Neural progenitor cell (in vitro differentiated cells): ENCODE measurements at regions not wholly inside any gene's neighbourhood (a gene's known extent, or its start where the extent isn't known, plus 50 kb on each side); places are given as distances from the start of the nearest gene placed in this dataset.

ENCODE experiments used
- DNase-seq: peaks from one replicate; pipeline ENCODE4 v3.0.0-alpha.2; 2016; ENCODE audit warnings: low spot score
- H2AFZ ChIP-seq: fragments of 200-600 bp; sonication (generic); replicated peaks from 2 replicates; pipeline ENCODE4 v1.6.1; 2016; ENCODE audit warnings: antibody characterized with exemption
- H3F3A ChIP-seq: fragments of 200-600 bp; sonication (generic); 2 replicates; pipeline ENCODE4 v1.6.1; 2016; ENCODE audit warnings: antibody characterized with exemption, low read depth
- H3K27ac ChIP-seq: fragments of 200-600 bp; sonication (generic); 2 replicates; pipeline ENCODE4 v1.5.1; 2016; ENCODE audit warnings: mild to moderate bottlenecking
- H3K27me3 ChIP-seq: fragments of 200-600 bp; sonication (generic); 2 replicates; pipeline ENCODE4 v1.6.1; 2016; ENCODE audit warnings: mild to moderate bottlenecking, moderate library complexity
- H3K36me3 ChIP-seq: fragments of 200-600 bp; sonication (generic); 2 replicates; pipeline ENCODE4 v1.5.1; 2016
- H3K4me1 ChIP-seq: fragments of 200-600 bp; sonication (generic); 2 replicates; pipeline ENCODE4 v1.6.1; 2016; ENCODE audit warnings: mixed run types
- H3K4me2 ChIP-seq: fragments of 200-600 bp; sonication (generic); 2 replicates; pipeline ENCODE4 v1.6.1; 2016
- H3K4me3 ChIP-seq: fragments of 200-600 bp; sonication (generic); 2 replicates; pipeline ENCODE4 v1.5.1; 2016
- H3K79me2 ChIP-seq: fragments of 200-600 bp; sonication (generic); 2 replicates; pipeline ENCODE4 v1.6.1; 2016; ENCODE audit warnings: low read depth
- H3K9ac ChIP-seq: fragments of 200-600 bp; sonication (generic); 2 replicates; pipeline ENCODE4 v1.6.1; 2016
- H3K9me3 ChIP-seq: fragments of 200-600 bp; sonication (generic); 2 replicates; pipeline ENCODE4 v1.5.1; 2016; ENCODE audit warnings: low read depth
- H4K20me1 ChIP-seq: fragments of 200-600 bp; sonication (generic); 2 replicates; pipeline ENCODE4 v1.6.1; 2016; ENCODE audit warnings: low read depth
- H3K27ac Mint-ChIP-seq: 3 replicates; pipeline ENCODE4 v1.8.0; 2021; ENCODE audit warnings: mixed read lengths
- H3K27me3 Mint-ChIP-seq: 2 replicates; pipeline ENCODE4 v1.8.0; 2022; ENCODE audit warnings: low read depth, mild to moderate bottlenecking, inconsistent platforms, moderate library complexity, mixed read lengths; ENCODE audit not compliant: insufficient read depth
- H3K36me3 Mint-ChIP-seq: 3 replicates; pipeline ENCODE4 v1.8.0; 2021; ENCODE audit warnings: mixed read lengths
- H3K4me1 Mint-ChIP-seq: 3 replicates; pipeline ENCODE4 v1.8.0; 2021; ENCODE audit warnings: mixed read lengths
- H3K4me3 Mint-ChIP-seq: 3 replicates; pipeline ENCODE4 v1.8.0; 2021; ENCODE audit warnings: mild to moderate bottlenecking, moderate library complexity, mixed read lengths
- H3K9me3 Mint-ChIP-seq: 3 replicates; pipeline ENCODE4 v1.8.0; 2020; ENCODE audit warnings: mixed read lengths
- CTCF ChIP-seq: fragments of 200-600 bp; sonication (generic); IDR thresholded peaks from 2 replicates; pipeline ENCODE4 v1.5.1; 2017; ENCODE audit warnings: antibody characterized with exemption, mild to moderate bottlenecking
- EZH2 ChIP-seq: fragments of 200-600 bp; sonication (generic); IDR thresholded peaks from 2 replicates; pipeline ENCODE4 v1.6.1; 2017; ENCODE audit warnings: antibody characterized with exemption, mild to moderate bottlenecking, moderate library complexity
- EZH2phosphoT487 ChIP-seq: fragments of 200-600 bp; sonication (generic); IDR thresholded peaks from 2 replicates; pipeline ENCODE4 v1.6.1; 2017; ENCODE audit warnings: antibody characterized with exemption

DNA sequence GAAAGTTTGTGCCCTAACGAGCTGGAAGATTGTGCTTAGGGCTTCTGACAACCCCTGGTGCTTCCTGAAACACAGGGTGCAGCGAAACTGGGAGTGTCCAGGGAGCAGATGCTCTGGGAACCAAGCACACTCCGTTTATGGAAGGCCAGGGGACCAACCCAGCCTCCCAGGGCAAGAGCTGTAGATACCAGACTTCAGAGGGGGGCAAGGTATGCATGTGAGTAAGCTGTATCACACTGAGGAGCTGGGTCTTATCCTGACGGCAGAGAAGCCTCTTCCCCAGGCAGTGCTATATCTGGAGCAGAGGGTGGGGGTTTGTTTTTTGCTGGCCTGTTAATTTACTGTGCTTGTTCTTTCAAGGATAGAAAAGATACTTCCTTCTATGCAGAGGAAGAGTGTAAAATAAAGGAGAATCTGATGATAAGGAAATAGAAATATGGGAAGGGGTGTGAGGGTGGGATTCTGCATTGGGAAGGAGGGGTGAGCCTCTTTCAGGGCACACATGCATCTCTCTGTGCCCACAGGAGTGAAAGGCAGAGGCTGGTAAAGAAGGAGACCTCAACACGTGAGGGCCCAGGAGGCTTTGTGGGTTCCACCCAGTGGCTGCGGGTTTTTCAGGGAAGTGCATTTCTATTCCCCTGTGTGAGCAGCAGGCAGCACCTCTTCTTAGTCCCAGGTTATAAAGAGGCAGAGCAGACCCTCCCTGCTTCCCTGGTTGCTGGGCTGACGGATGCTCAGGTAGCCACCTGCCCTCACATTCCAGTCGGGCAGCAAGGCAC, 314.1 kb downstream of the TCERG1L start:
- H3K4me1 Mint-ChIP-seq: peaks cover 10% of the 10 kb centered on the region
- H3K36me3 ChIP-seq: no peaks in the 10 kb centered on the region
- no peak overlapping the region for H3K4me2 ChIP-seq
- no peak overlapping the region for H3K27ac ChIP-seq
- peaks cover 5% of the 10 kb centered on the region for H3K27me3 Mint-ChIP-seq
- TF ChIP-seq EZH2 (no peak), CTCF (no peak), EZH2phosphoT487 (no peak)
- no peaks in the 10 kb centered on the region for H3K36me3 Mint-ChIP-seq
- H4K20me1 ChIP-seq: no peaks in the 10 kb centered on the region
- no peaks in the 10 kb centered on the region for H3K9me3 ChIP-seq
- no peak overlapping the region for H3K4me3 ChIP-seq
- H3K27ac Mint-ChIP-seq: no peak overlapping the region
- H3K4me3 Mint-ChIP-seq: no peak overlapping the region
- peaks cover 11% of the 10 kb centered on the region for H3K9me3 Mint-ChIP-seq
- no peaks in the 10 kb centered on the region for H3F3A ChIP-seq
- no peak overlapping the region for H3K9ac ChIP-seq
- no peaks in the 10 kb centered on the region for H3K79me2 ChIP-seq
- H3K27me3 ChIP-seq: no peaks in the 10 kb centered on the region
- no peak for DNase-seq
- H3K4me1 ChIP-seq: peaks cover 8% of the 10 kb centered on the region
- no peak overlapping the region for H2AFZ ChIP-seq

- Mint-ChIP-seq H3K27ac (no peak overlapping the region), H3K4me1 (peaks cover 16% of the 10 kb centered on the region), H3K27me3 (peaks cover 5% of the 10 kb centered on the region), H3K4me3 (no peak overlapping the region), H3K9me3 (peaks cover 11% of the 10 kb centered on the region), H3K36me3 (no peaks in the 10 kb centered on the region)
- H3K4me1 ChIP-seq: peaks cover 14% of the 10 kb centered on the region
- no peak overlapping the region for H3K4me3 ChIP-seq
- no peak for DNase-seq
- no peaks in the 10 kb centered on the region for H4K20me1 ChIP-seq
- no peaks in the 10 kb centered on the region for H3K9me3 ChIP-seq
- H3K4me2 ChIP-seq: no peak overlapping the region
- H3F3A ChIP-seq: peaks cover 1% of the 10 kb centered on the region
- no peak for TF ChIP-seq EZH2phosphoT487
- TF ChIP-seq CTCF: no peak
- TF ChIP-seq EZH2: no peak
- no peak overlapping the region for H2AFZ ChIP-seq
- no peaks in the 10 kb centered on the region for H3K36me3 ChIP-seq
- no peak overlapping the region for H3K27ac ChIP-seq
- H3K9ac ChIP-seq: no peak overlapping the region
- no peaks in the 10 kb centered on the region for H3K27me3 ChIP-seq
- H3K79me2 ChIP-seq: no peaks in the 10 kb centered on the region
Measured at GRCh38 chr10:130998046-130998435, 313.5 kb downstream of the TCERG1L start.

DNA sequence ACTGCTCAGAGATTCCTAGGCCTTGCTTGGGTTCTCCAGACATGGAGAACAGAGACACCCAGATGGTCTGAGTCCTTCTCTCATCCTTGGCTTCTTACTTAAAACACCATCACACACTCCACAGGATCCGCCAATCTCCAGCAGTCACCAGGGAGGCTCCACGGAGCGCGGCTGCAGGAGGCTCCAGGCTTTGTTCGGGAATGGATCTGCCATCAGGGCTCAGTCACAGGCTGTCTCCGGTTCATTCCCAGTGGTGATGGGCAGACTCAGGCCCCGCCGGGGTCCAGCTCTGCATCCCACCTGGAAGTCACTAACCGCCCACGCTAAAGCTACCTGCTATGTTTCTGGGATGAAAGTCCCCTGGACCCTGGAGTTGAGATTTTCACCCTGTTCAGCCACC, 312.9 kb downstream of the TCERG1L start:
- Histone ChIP-seq H3F3A (peaks cover 4% of the 10 kb centered on the region), H3K36me3 (no peaks in the 10 kb centered on the region), H3K27ac (no peak overlapping the region), H3K79me2 (no peaks in the 10 kb centered on the region), H3K27me3 (no peaks in the 10 kb centered on the region), H3K9ac (no peak overlapping the region), H2AFZ (no peak overlapping the region), H4K20me1 (no peaks in the 10 kb centered on the region), H3K4me1 (peaks cover 14% of the 10 kb centered on the region), H3K9me3 (no peaks in the 10 kb centered on the region), H3K4me2 (no peak overlapping the region), H3K4me3 (no peak overlapping the region)
- no peaks in the 10 kb centered on the region for H3K36me3 Mint-ChIP-seq
- DNase-seq: no peak
- TF ChIP-seq EZH2 (no peak), EZH2phosphoT487 (no peak), CTCF (no peak)
- H3K27me3 Mint-ChIP-seq: peaks cover 5% of the 10 kb centered on the region
- H3K27ac Mint-ChIP-seq: no peak overlapping the region
- H3K9me3 Mint-ChIP-seq: peaks cover 11% of the 10 kb centered on the region
- H3K4me1 Mint-ChIP-seq: peaks cover 18% of the 10 kb centered on the region
- no peak overlapping the region for H3K4me3 Mint-ChIP-seq
